ENCODE measurements at regions not wholly inside any gene's neighbourhood (a gene's known extent, or its start where the extent isn't known, plus 50 kb on each side); places are given as distances from the start of the nearest gene placed in this dataset.
"Not testable (repeated sequence)": the region's sequence is repeated elsewhere in the genome, so short reads cannot be mapped to it uniquely, and the experiment has no call there.

GRCh38 chrX:11836284-11836683 is 78.2 kb downstream of the MSL3 start:
- DNase-seq (ENCODE audit: low spot score in 2 of 2), result no peak
- ATAC-seq, result peak in 1 of 2 donors; percentile 95

DNA sequence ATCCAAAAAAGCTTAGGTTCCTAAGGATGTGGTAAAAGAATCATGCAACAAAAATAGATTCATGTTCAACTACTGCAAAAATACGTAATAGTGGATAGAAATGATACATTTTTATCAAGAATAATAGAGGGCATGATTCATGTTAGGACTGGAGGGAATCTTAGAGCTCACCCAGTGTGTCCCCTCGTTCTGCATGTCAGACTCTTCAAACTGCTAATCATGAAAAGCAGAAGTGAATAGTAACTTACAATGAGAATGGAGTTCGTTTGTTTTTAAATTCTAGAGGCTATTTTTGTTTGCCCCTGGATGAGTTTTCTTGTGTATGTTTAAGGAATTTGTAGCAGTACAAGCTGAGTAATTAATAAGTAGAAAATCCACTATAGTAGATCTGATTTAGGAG is 79.4 kb downstream of the MSL3 start:
- Mint-ChIP-seq H3K9me3 (no peaks in the 10 kb centered on the region), H3K36me3 (no peaks in the 10 kb centered on the region), H3K27ac (no peak overlapping the region)
- DNase-seq (ENCODE audit: low spot score in 2 of 2), result no peak
- no peak for ATAC-seq

More at GRCh38 chrX:11836284-11836683, 78.2 kb downstream of the MSL3 start:
- H3K36me3 Mint-ChIP-seq, result no peaks in the 10 kb centered on the region
- H3K27ac Mint-ChIP-seq, result no peak overlapping the region
- no peaks in the 10 kb centered on the region for H3K9me3 Mint-ChIP-seq

DNA sequence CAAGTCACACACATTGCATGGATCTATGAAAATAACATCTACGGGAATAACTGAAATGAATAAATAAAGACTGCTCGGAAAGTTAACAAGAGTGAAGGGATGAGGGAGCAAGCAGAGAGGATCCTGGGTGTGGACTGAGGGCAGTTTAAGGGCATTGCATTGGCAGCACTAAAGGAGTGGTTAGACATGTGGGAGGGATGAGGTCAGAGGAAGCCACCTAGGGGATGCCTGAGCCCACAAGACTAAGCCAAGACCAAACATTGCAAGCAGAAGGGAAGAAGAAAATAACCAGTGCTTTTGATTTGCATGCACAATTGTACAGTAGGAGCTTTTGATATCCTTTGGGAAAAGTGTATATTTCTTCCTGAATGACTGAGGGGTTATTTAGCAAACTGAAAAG is 106.1 kb downstream of the MSL3 start:
- DNase-seq (ENCODE audit: low spot score in 2 of 2) (no peak), ATAC-seq (no peak)
- Mint-ChIP-seq H3K27ac (no peak overlapping the region), H3K36me3 (no peaks in the 10 kb centered on the region), H3K9me3 (peaks cover 0 to 5% of the 10 kb centered on the region in 2 donors)

- H3K36me3 Mint-ChIP-seq, result no peaks in the 10 kb centered on the region
- no peak for DNase-seq (ENCODE audit: low spot score in 2 of 2)
- ATAC-seq, result no peak
- no peak overlapping the region for H3K27ac Mint-ChIP-seq
- peaks cover 0 to 5% of the 10 kb centered on the region in 2 donors for H3K9me3 Mint-ChIP-seq
Observed at GRCh38 chrX:11867610-11868345, 109.7 kb downstream of the MSL3 start.

DNA sequence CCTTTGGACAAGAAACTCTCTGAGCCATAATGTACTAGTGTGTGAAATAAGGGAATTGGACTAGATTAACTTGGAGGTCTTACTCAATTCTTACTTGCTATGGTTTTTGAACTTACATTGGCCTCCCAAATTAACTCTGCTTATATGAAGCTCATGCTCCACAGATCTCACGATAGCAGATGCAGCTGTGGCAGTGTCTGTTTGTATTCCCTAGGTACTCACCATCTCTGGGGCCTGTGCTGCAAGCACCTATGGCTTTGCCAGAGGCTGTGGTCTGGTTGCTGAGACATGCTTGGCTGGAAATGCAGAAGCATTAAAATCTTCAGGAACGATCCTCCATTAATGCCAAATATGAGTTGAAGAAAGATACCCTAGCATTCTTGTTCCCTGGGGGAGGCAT is 112.8 kb downstream of the MSL3 start:
- ATAC-seq (no peak), DNase-seq (ENCODE audit: low spot score in 2 of 2) (no peak)
- H3K36me3 Mint-ChIP-seq, result no peaks in the 10 kb centered on the region
- H3K27ac Mint-ChIP-seq, result no peak overlapping the region
- peaks cover 0 to 5% of the 10 kb centered on the region in 2 donors for H3K9me3 Mint-ChIP-seq

DNA sequence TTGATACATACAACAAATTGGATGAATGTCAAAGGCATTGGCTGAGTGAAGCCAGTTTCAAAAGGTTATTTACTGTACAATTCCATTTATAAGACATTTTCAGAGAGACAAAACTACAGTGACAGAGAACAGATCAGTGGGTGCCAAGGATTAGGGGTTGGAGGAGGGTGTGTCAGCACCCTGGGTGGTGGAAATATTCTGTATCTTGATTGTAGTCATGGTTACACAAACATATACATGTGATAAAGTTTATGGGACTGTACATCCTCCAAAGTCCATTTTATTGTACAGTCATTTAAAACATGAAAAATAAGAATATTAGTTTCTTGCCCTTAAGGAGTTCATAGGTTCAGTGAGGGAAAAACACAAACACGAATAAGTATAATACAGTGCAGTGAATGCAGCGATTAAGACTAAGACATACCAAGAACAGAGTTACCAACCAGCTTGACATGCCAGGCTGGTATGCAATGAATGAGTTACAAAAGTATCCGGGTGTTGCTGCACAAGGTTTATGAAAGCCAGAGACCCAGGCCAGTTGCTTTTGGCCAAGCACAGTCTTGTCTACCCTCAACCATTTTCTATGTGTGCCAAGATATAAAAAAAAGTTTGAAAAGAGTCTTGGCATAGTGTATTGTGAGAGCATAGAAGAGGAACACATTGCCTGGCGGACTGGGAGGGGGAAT is 123.6 kb downstream of the MSL3 start:
- no peaks in the 10 kb centered on the region for H3K36me3 Mint-ChIP-seq
- no peak for DNase-seq (ENCODE audit: low spot score in 2 of 2)
- H3K27ac Mint-ChIP-seq, result no peak overlapping the region
- ATAC-seq, result no peak
- H3K9me3 Mint-ChIP-seq, result no peaks in the 10 kb centered on the region

- DNase-seq (ENCODE audit: low spot score in 2 of 2), result no peak
- Mint-ChIP-seq H3K27ac (no peak overlapping the region), H3K36me3 (no peaks in the 10 kb centered on the region), H3K9me3 (no peaks in the 10 kb centered on the region)
- ATAC-seq, result no peak
Observed at GRCh38 chrX:11886745-11887144, 128.7 kb downstream of the MSL3 start.

GRCh38 chrX:11887175-11887574 is 129.1 kb downstream of the MSL3 start:
- Mint-ChIP-seq H3K9me3 (no peaks in the 10 kb centered on the region), H3K27ac (no peak overlapping the region), H3K36me3 (no peaks in the 10 kb centered on the region)
- no peak for ATAC-seq
- no peak for DNase-seq (ENCODE audit: low spot score in 2 of 2)

DNA sequence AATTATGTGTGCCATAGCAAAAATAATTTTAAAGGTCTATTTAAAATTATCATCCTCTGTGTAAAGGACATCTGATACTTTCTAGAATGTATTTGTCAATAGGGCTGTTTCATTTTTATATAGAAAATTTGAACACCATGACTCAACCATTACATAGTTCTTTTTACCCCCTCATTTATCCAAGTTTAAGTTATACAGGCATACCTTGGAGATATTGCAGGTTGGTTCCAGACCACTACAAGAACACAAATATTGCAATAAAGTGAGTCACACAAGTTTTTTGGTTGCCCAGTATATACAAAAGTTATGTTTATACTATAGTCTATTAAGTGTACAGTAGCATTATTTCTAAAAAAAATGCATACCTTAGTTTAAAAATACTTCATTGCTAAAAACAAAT is 130.4 kb downstream of the MSL3 start:
- Mint-ChIP-seq H3K9me3 (no peaks in the 10 kb centered on the region), H3K27ac (no peak overlapping the region), H3K36me3 (no peaks in the 10 kb centered on the region)
- ATAC-seq (no peak), DNase-seq (ENCODE audit: low spot score in 2 of 2) (no peak)

GRCh38 chrX:11889791-11890190 is 131.8 kb downstream of the MSL3 start:
- Mint-ChIP-seq H3K9me3 (no peaks in the 10 kb centered on the region), H3K27ac (no peak overlapping the region), H3K36me3 (no peaks in the 10 kb centered on the region)
- ATAC-seq, result no peak
- DNase-seq (ENCODE audit: low spot score in 2 of 2), result no peak

DNA sequence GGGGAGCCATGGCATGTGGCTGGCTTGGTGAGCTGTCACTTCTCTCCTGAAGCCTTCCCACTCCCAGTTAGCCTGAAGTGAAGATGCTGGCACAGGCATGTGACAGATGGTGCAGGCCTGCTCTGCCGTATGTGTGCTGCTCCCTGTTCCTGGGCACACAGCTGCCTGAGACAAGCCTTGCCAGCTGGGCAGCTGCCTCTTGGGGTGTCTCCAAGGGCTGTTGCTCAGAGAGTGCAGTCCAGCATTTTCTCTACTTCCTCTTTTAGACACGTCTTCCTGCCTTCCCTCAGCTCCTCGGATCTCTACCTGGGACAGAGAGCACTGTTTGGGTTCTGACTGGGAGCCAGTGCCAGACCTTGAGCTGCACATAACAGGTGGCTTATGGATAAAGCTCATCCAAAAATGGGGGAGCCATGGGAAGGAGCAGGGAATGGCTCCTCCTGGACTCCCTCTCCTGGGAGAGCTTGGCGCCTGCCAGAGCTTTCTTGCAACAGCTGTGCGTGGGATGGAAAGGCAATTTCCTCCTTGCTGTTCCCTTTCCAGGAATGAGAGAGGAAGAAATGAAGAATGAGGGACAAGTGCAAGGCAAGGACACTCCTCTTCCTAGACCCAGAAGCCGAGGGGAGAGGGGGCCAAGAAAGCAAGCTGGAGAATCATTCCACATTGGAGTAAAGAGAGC is 132.9 kb downstream of the MSL3 start:
- Mint-ChIP-seq H3K27ac (no peak overlapping the region), H3K36me3 (no peaks in the 10 kb centered on the region), H3K9me3 (no peaks in the 10 kb centered on the region)
- ATAC-seq (no peak), DNase-seq (ENCODE audit: low spot score in 2 of 2) (no peak)

DNA sequence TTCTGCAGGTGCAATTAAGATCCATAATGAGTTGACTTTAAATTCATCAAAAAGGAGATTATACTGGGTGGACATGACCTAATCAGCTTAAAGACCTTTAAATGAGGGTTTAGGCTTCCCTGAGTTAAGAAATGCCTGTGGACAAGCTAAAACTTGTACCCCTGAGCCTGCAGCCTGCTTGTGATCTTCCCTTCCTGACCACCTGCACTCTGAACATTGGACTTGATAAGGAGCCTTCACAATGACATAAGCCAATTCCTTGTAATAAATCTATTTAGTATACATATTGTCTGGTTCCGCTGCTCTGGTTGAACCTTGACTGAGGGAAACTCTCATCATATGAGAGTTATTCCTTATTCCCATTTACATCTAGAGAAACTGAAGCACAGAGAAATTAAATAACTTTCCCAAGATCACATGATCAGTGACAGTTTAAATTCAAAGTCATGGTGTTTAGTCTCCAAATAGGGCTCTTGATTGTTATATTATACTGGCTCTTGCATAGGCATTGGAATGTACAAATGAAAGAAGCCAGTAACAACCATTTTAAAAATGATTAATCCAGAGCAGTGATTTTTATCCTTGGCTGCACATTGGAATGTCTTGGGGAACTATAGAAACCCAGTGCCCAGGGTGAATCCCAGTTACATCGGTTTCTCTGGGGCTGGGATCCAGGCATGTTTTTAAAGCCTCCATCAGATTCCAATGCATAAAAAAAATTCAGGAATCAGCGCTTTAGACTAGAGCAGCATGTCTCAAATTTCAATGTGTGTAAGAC is 136.1 kb downstream of the MSL3 start:
- Mint-ChIP-seq H3K9me3 (no peaks in the 10 kb centered on the region), H3K27ac (no peak overlapping the region), H3K36me3 (no peaks in the 10 kb centered on the region)
- ATAC-seq, result no peak
- no peak for DNase-seq (ENCODE audit: low spot score in 2 of 2)

DNA sequence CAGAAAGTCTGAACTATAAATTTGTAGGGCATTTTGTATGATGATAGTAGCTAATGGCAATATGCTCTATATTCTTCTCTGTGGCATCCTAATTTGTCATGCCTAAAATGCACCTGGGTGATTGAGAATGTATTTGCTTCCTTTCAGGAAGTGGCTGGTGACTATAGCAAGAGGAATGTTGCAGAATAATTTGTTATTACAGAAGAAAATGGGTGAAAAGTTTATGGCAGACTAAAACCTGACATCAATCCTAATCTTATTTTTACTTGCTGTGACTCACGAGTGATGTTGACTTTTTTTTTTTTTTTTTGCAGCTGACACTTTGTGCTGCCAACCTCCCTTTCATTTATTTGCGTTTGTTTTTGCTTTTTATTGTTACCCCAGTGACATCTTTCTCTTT is 141.1 kb downstream of the MSL3 start:
- H3K9me3 Mint-ChIP-seq, result no peaks in the 10 kb centered on the region
- no peak for DNase-seq (ENCODE audit: low spot score in 2 of 2)
- H3K27ac Mint-ChIP-seq, result no peak overlapping the region
- no peaks in the 10 kb centered on the region for H3K36me3 Mint-ChIP-seq
- ATAC-seq, result no peak

- H3K27ac Mint-ChIP-seq; H3K36me3 Mint-ChIP-seq; DNase-seq (ENCODE audit: low spot score in 2 of 2); ATAC-seq; H3K9me3 Mint-ChIP-seq: not testable (repeated sequence)
Observed at GRCh38 chrX:11905933-11906332, 147.9 kb downstream of the MSL3 start.

DNA sequence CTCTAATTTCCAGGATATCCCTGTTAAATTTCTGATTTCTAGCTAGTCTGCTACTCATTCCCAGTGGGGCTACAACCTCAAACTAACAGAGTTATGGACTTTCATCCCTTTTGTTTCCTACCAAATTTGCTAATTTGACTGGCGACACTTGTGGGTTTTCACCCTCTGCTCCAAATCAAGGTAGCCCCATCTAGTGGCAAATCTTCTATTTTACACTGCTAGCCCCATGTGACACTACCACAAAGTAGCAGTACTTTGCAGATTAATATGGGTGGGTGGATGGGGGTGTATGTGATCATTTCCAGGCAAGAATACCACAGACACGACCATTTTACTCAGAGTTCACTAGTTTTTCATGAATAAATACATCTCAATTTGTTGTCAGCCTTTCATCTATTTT is 150.3 kb downstream of the MSL3 start:
- H3K36me3 Mint-ChIP-seq, result no peaks in the 10 kb centered on the region
- H3K27ac Mint-ChIP-seq, result peak overlapping the region in 1 of 2 donors; percentile 67
- ATAC-seq (peak; percentile 81 to 95), DNase-seq (ENCODE audit: low spot score in 2 of 2) (peak in 1 of 2 donors; percentile 14)
- H3K9me3 Mint-ChIP-seq, result no peaks in the 10 kb centered on the region

- H3K9me3 Mint-ChIP-seq, result no peaks in the 10 kb centered on the region
- H3K36me3 Mint-ChIP-seq, result no peaks in the 10 kb centered on the region
- no peak for DNase-seq (ENCODE audit: low spot score in 2 of 2)
Observed at GRCh38 chrX:11913001-11913400, 155.0 kb downstream of the MSL3 start.

DNA sequence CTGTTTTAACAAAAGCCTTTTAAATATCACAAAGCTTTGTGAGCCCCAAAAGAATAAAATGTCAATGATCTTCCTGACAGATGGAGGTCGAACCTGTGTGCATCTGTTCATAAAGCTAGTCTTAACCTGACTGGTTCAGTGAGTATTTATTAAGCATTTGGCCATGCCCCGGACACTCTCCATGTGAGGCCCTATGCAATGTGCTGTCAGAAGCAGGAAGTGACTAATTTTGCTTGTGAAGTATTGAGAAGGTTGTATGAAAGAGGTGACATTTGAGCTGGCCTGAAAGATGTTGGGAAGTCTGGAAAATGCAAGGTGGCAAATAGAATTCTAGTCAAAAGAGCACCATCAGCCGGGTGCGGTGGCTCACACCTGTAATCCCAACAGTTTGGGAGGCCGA is 171.4 kb downstream of the MSL3 start:
- peaks cover 0 to 5% of the 10 kb centered on the region in 2 donors for H3K36me3 Mint-ChIP-seq
- DNase-seq (ENCODE audit: low spot score in 2 of 2) (no peak), ATAC-seq (no peak)
- H3K9me3 Mint-ChIP-seq, result peaks cover 0 to 17% of the 10 kb centered on the region in 2 donors
- no peak overlapping the region for H3K27ac Mint-ChIP-seq

More at GRCh38 chrX:11913001-11913400, 155.0 kb downstream of the MSL3 start:
- ATAC-seq, result no peak
- H3K27ac Mint-ChIP-seq, result no peak overlapping the region

Measured in activated naive CD4-positive, alpha-beta T cell treated with anti-CD3 and anti-CD28 coated beads, Interleukin-2, amount 50 U/mL, for 72 hours (primary cell).